GM11168 (cell line): ENCODE measurements at regions not wholly inside any gene's neighbourhood (a gene's known extent, or its start where the extent isn't known, plus 50 kb on each side); places are given as distances from the start of the nearest gene placed in this dataset.

ENCODE experiments used
- in situ Hi-C: fragments of 300-500 bp; cut with MboI; formaldehyde crosslinking; loops from one replicate; pipeline ENCODE4 v1.12.0; 2022; ENCODE audit warnings: low sequenced_read_pairs; ENCODE audit not compliant: unreplicated experiment

- in situ Hi-C loops, result no loop called here
Measured at GRCh38 chr6:23181356-23182110, 612.2 kb downstream of the HDGFL1 start.

- in situ Hi-C loops, result no loop called here
Measured at GRCh38 chr6:23183846-23184245, 614.5 kb downstream of the HDGFL1 start.

- in situ Hi-C loops, result no loop called here
Measured at GRCh38 chr6:23184351-23184750, 615.0 kb downstream of the HDGFL1 start.

GRCh38 chr6:23195487-23195886, 626.1 kb downstream of the HDGFL1 start:
- in situ Hi-C loops, result no loop called here

- in situ Hi-C loops, result no loop called here
Measured at GRCh38 chr6:23199541-23199940, 630.2 kb downstream of the HDGFL1 start.

- in situ Hi-C loops, result no loop called here
Measured at GRCh38 chr6:23200946-23201345, 631.6 kb downstream of the HDGFL1 start.

GRCh38 chr6:23202207-23202606, 632.8 kb downstream of the HDGFL1 start:
- in situ Hi-C loops, result no loop called here

- in situ Hi-C loops, result no loop called here
Measured at GRCh38 chr6:23212398-23212797, 643.0 kb downstream of the HDGFL1 start.

GRCh38 chr6:23213193-23213592, 643.8 kb downstream of the HDGFL1 start:
- in situ Hi-C loops, result no loop called here

GRCh38 chr6:23213651-23214050, 644.3 kb downstream of the HDGFL1 start:
- in situ Hi-C loops, result no loop called here

- in situ Hi-C loops, result no loop called here
Measured at GRCh38 chr6:23218751-23219150, 649.4 kb downstream of the HDGFL1 start.

- in situ Hi-C loops, result no loop called here
Measured at GRCh38 chr6:23222724-23223123, 653.4 kb downstream of the HDGFL1 start.

- in situ Hi-C loops, result no loop called here
Measured at GRCh38 chr6:23224540-23224939, 655.2 kb downstream of the HDGFL1 start.

GRCh38 chr6:23228439-23229024, 659.2 kb downstream of the HDGFL1 start:
- in situ Hi-C loops, result no loop called here

- in situ Hi-C loops, result no loop called here
Measured at GRCh38 chr6:23243854-23244253, 674.5 kb downstream of the HDGFL1 start.

- in situ Hi-C loops, result no loop called here
Measured at GRCh38 chr6:23244300-23244699, 674.9 kb downstream of the HDGFL1 start.

GRCh38 chr6:23245572-23245971, 676.2 kb downstream of the HDGFL1 start:
- in situ Hi-C loops, result no loop called here

- in situ Hi-C loops, result no loop called here
Measured at GRCh38 chr6:23246896-23247295, 677.5 kb downstream of the HDGFL1 start.

GRCh38 chr6:23250556-23250955, 681.2 kb downstream of the HDGFL1 start:
- in situ Hi-C loops, result no loop called here

GRCh38 chr6:23262864-23263263, 693.5 kb downstream of the HDGFL1 start:
- in situ Hi-C loops, result no loop called here

GRCh38 chr6:23265270-23265669, 695.9 kb downstream of the HDGFL1 start:
- in situ Hi-C loops, result no loop called here

- in situ Hi-C loops, result no loop called here
Measured at GRCh38 chr6:23266536-23266935, 697.2 kb downstream of the HDGFL1 start.
